Gastrocnemius medialis (tissue), 4 donors: ENCODE measurements at regions not wholly inside any gene's neighbourhood (a gene's known extent, or its start where the extent isn't known, plus 50 kb on each side); places are given as distances from the start of the nearest gene placed in this dataset.

Experiments
- ATAC-seq, 2 donors: fragments of 150-250 bp; one replicate each; pipeline ENCODE4 v1.9.1; 2016
- DNase-seq, 2 donors: peaks; one replicate each; pipeline ENCODE4 v3.0.0-alpha.2; 2019
- H3K27ac ChIP-seq, 4 donors: fragments of 200-600 bp; sonication (generic); 1 replicate in 1 of 4; 2 replicates in 3 of 4; pipeline ENCODE4 v1.5.1; 2016 to 2018; ENCODE audit warnings: mild to moderate bottlenecking in 2 of 4, moderate library complexity in 1 of 4
- H3K27me3 ChIP-seq, 3 donors: fragments of 200-600 bp; sonication (generic) in 2 of 3; 1 replicate in 1 of 3; 2 replicates in 2 of 3; pipeline versions ENCODE4 v1.5.1 to v1.6.0; 2016 to 2019; ENCODE audit warnings: mild to moderate bottlenecking in 1 of 3, moderate library complexity in 1 of 3
- H3K36me3 ChIP-seq, 2 donors: fragments of 200-600 bp; sonication (generic) in 1 of 2; one replicate each; pipeline ENCODE4 v1.5.1; 2017 to 2018
- H3K4me1 ChIP-seq, 2 donors: fragments of 200-600 bp; sonication (generic) in 1 of 2; one replicate each; pipeline ENCODE4 v1.5.1; 2016 to 2017; ENCODE audit warnings: mild to moderate bottlenecking in 2 of 2
- H3K4me3 ChIP-seq, 4 donors: fragments of 200-600 bp; sonication (generic) in 3 of 4; 1 replicate in 1 of 4; 2 replicates in 3 of 4; pipeline ENCODE4 v1.5.1; 2016 to 2019; ENCODE audit warnings: mild to moderate bottlenecking in 2 of 4
- H3K9me3 ChIP-seq, 3 donors: fragments of 200-600 bp; sonication (generic) in 2 of 3; 1 replicate in 1 of 3; 2 replicates in 2 of 3; pipeline ENCODE4 v1.5.1; 2016 to 2019
- POLR2A ChIP-seq, 2 donors: fragments of 450-650 bp; IDR thresholded peaks; one replicate each; pipeline ENCODE4 v1.6.1; 2017; ENCODE audit warnings: antibody characterized with exemption in 2 of 2, mild to moderate bottlenecking in 2 of 2, moderate library complexity in 2 of 2
- in situ Hi-C, 4 donors: fragments of 200-750 bp; cut with MboI; loops; one replicate each; pipeline versions ENCODE4 v1.15.0 to v1.8.0; 2017; ENCODE audit warnings: low sequenced_read_pairs in 4 of 4
- intact Hi-C: fragments of 100-400 bp; cut with DNase I; formaldehyde crosslinking; loops from one replicate; pipeline ENCODE4 v1.15.1; 2023; ENCODE audit warnings: low total_unique reads
- TF ChIP-seq, protein P1 (sequence below), 5 experiments: fragments of 450-650 bp in 3 of 5; fragments of 200-600 bp in 2 of 5; sonication (generic) in 2 of 5; IDR thresholded peaks in 4 of 5; conservative IDR thresholded peaks in 1 of 5; 1 replicate in 4 of 5; 2 replicates in 1 of 5; pipeline ENCODE4 v1.5.1; 2016 to 2019; ENCODE audit warnings: antibody characterized with exemption in 5 of 5, mild to moderate bottlenecking in 3 of 5, moderate library complexity in 3 of 5

DNA sequence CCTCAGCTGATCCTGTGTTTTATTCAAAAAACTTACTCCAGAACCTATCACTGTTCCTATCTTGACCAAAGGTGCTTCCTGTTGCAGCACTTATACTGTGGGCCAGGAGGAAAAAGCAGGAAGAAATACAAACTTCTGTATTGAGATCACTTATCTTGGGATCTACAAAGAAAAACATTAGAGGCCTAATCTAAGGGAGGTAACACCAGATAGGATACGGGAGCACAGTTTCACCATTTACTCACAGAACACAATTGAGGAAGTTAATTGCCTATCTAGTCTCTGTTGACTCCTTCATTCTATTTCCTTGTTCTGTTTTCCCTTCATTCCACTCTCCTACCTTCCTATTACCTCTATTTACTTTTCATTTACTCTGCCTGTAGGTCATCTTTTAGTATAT, 287.2 kb upstream of the LINC00305 start:
- Histone ChIP-seq H3K36me3 (no peaks in the 10 kb centered on the region), H3K9me3 (no peaks in the 10 kb centered on the region), H3K4me3 (no peak overlapping the region), H3K27ac (no peak overlapping the region), H3K27me3 (no peaks in the 10 kb centered on the region), H3K4me1 (no peaks in the 10 kb centered on the region)
- no peak for ATAC-seq
- intact Hi-C loops, result no loop called here
- in situ Hi-C loops, result no loop called here
- TF ChIP-seq, protein P1, sequence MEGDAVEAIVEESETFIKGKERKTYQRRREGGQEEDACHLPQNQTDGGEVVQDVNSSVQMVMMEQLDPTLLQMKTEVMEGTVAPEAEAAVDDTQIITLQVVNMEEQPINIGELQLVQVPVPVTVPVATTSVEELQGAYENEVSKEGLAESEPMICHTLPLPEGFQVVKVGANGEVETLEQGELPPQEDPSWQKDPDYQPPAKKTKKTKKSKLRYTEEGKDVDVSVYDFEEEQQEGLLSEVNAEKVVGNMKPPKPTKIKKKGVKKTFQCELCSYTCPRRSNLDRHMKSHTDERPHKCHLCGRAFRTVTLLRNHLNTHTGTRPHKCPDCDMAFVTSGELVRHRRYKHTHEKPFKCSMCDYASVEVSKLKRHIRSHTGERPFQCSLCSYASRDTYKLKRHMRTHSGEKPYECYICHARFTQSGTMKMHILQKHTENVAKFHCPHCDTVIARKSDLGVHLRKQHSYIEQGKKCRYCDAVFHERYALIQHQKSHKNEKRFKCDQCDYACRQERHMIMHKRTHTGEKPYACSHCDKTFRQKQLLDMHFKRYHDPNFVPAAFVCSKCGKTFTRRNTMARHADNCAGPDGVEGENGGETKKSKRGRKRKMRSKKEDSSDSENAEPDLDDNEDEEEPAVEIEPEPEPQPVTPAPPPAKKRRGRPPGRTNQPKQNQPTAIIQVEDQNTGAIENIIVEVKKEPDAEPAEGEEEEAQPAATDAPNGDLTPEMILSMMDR (IDR thresholded peaks at IDR 0.05 in 4 of 5, conservative IDR thresholded peaks at IDR 0.05 in 1 of 5), result no peak
- TF ChIP-seq POLR2A (IDR thresholded peaks at IDR 0.05), result no peak
- DNase-seq, result no peak

DNA sequence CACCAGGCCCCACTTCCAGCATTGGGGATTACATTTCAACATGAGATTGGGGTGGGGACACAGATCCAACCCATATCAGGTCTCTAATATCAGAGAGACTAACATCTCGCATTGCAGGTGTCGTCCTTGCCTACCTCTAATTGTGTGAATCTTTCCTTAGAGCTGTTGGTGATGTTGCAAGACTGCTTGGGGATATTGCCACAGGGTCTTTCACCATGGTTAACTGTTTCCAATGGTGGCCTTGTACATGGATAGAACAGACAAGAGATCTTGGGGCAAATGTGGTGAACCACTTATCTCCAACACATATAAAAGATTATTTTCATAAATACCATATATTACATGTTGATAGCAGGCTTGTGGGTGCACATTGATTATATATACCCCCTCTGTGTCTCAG, 270.3 kb upstream of the LINC00305 start:
- no peaks in the 10 kb centered on the region for H3K36me3 ChIP-seq
- H3K4me3 ChIP-seq, result no peak overlapping the region
- H3K27ac ChIP-seq, result no peak overlapping the region
- TF ChIP-seq, protein P1 (IDR thresholded peaks at IDR 0.05 in 4 of 5, conservative IDR thresholded peaks at IDR 0.05 in 1 of 5), result no peak
- TF ChIP-seq POLR2A (IDR thresholded peaks at IDR 0.05), result no peak
- no peaks in the 10 kb centered on the region for H3K4me1 ChIP-seq
- H3K9me3 ChIP-seq, result no peaks in the 10 kb centered on the region
- ATAC-seq (no peak), DNase-seq (no peak)
- no peaks in the 10 kb centered on the region for H3K27me3 ChIP-seq
- intact Hi-C loops, result no loop called here
- in situ Hi-C loops, result no loop called here

DNA sequence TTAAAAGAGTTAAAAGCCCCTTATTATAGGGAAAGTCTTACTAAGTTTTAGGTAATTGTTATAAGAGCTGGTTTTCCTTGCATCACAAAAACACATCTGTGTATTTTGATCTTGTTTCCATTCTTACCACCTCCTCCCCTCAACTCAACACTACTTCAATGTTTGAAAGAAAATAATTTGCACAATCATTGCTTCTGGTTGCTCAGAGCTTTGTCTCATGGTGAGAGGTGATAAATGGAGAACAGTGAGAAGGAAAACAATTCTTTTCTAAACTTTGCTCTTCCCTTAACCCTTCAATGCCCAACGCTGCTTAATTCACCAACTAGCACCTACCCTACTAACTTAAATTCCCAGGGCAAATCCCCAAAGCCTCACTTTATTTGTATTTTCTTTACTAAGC, 268.1 kb upstream of the LINC00305 start:
- Histone ChIP-seq H3K9me3 (no peaks in the 10 kb centered on the region), H3K4me3 (no peak overlapping the region), H3K27me3 (no peaks in the 10 kb centered on the region), H3K27ac (no peak overlapping the region), H3K36me3 (no peaks in the 10 kb centered on the region), H3K4me1 (no peaks in the 10 kb centered on the region)
- DNase-seq (no peak), ATAC-seq (no peak)
- in situ Hi-C loops (no loop called here), intact Hi-C loops (no loop called here)
- TF ChIP-seq, protein P1 (IDR thresholded peaks at IDR 0.05 in 4 of 5, conservative IDR thresholded peaks at IDR 0.05 in 1 of 5), result no peak
- TF ChIP-seq POLR2A (IDR thresholded peaks at IDR 0.05), result no peak

DNA sequence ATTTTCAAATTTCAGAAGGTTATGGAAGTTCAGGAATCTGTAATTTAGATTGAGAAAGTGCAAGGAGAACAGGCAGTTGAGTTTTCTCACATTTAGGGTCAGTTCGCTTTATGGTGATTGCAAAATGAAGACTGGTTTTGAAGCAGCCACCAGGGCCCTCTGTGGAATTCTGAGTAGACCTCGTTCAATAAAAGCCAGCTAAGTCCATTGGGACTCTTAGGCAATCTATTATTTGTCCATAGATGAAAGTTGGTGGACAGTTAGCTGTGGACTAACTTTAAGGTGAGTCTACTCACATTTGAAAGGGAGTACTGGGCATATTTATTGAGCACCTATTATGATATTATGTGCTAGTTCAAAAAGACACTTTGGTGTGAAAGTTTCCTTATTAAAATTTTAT, 266.3 kb upstream of the LINC00305 start:
- no peaks in the 10 kb centered on the region for H3K36me3 ChIP-seq
- H3K4me1 ChIP-seq, result no peaks in the 10 kb centered on the region
- TF ChIP-seq, protein P1 (IDR thresholded peaks at IDR 0.05 in 4 of 5, conservative IDR thresholded peaks at IDR 0.05 in 1 of 5), result no peak
- H3K9me3 ChIP-seq, result no peaks in the 10 kb centered on the region
- H3K4me3 ChIP-seq, result no peak overlapping the region
- in situ Hi-C loops, result no loop called here
- no peak overlapping the region for H3K27ac ChIP-seq
- DNase-seq, result no peak
- ATAC-seq, result no peak
- intact Hi-C loops, result no loop called here
- H3K27me3 ChIP-seq, result no peaks in the 10 kb centered on the region

DNA sequence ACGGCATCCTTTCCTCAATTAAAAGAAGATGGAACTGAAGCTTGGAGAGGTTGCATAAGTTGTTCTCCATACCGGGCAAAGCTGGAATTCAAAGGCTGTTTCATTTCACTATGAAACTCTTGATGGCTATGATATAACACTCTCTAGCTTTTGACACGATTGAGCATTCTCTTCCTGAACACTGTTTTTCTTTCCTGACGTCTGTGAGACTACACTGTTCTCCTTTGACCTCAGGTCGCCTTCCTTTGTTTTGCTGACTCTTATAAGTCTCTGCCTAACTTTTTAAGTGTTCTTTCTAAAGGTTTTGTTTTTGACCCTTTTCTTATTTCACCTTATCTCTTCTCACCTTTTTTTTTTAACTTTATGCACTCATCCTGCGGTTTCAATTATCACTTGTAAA, 261.8 kb upstream of the LINC00305 start:
- TF ChIP-seq POLR2A (IDR thresholded peaks at IDR 0.05), result no peak
- TF ChIP-seq, protein P1 (IDR thresholded peaks at IDR 0.05 in 4 of 5, conservative IDR thresholded peaks at IDR 0.05 in 1 of 5), result no peak
- H3K4me3 ChIP-seq, result no peak overlapping the region
- H3K27ac ChIP-seq, result no peak overlapping the region
- no peaks in the 10 kb centered on the region for H3K36me3 ChIP-seq
- H3K9me3 ChIP-seq, result no peaks in the 10 kb centered on the region
- in situ Hi-C loops, result no loop called here
- DNase-seq, result no peak
- no peaks in the 10 kb centered on the region for H3K4me1 ChIP-seq
- intact Hi-C loops, result no loop called here
- H3K27me3 ChIP-seq, result no peaks in the 10 kb centered on the region
- no peak for ATAC-seq
